HepG2 (cell line): ENCODE measurements at regions not wholly inside any gene's neighbourhood (a gene's known extent, or its start where the extent isn't known, plus 50 kb on each side); places are given as distances from the start of the nearest gene placed in this dataset.

Experiments used
- ATAC-seq: fragments of 200-7000 bp; cut with Tn5 transposase; 3 replicates; pipeline ENCODE4 v1.9.1; 2020; ENCODE audit warnings: mild to moderate bottlenecking, moderate library complexity
- BruUV-seq: library from RNA; stranded (reverse); fragments of 400-500 nt; replicated peaks from 2 replicates; lab custom pipeline; 2021; lab: Mats Ljungman, UMichigan
- CTCF ChIA-PET: fragments of 300-600 bp; formaldehyde crosslinking; extraction: SDS; loops from one replicate; lab custom pipeline; 2021; ENCODE audit warnings: low total read pairs, inconsistent platforms, low intra/inter-chr PET ratio; lab: Yijun Ruan, JAX
- POLR2A ChIA-PET: fragments of 350-600 bp; sonication (Branson Sonifier 250); formaldehyde crosslinking; loops from one replicate; lab custom pipeline; 2020; ENCODE audit warnings: antibody characterized with exemption, inconsistent platforms; lab: Yijun Ruan, JAX
- DNase-seq: peaks from one replicate; pipeline ENCODE4 v3.0.0-alpha.2; 2015; ENCODE audit warnings: low spot score
- FAIRE-seq: peaks from 3 replicates; lab custom pipeline; 2011; peaks lifted over from hg19 to GRCh38; lab: Jason Lieb, UNC
- H2AFZ ChIP-seq: one replicate; pipeline ENCODE4 v1.6.1; 2011; ENCODE audit warnings: low read length, inconsistent platforms
- H3K27ac ChIP-seq: fragments of 300-600 bp; 3 replicates; pipeline ENCODE4 v1.8.0; 2011; ENCODE audit warnings: mixed run types, mild to moderate bottlenecking, mixed read lengths, low read length, inconsistent platforms; ENCODE audit not compliant: insufficient read depth; ENCODE audit errors: extremely low read length
- H3K27me3 ChIP-seq, 2 experiments: fragments of 200-600 bp in 1 of 2; 2 replicates in 1 of 2; 3 replicates in 1 of 2; pipeline versions ENCODE4 v1.6.0 to v1.8.0; 2011; ENCODE audit warnings: low read length in 2 of 2, mild to moderate bottlenecking in 2 of 2, moderate library complexity in 2 of 2, inconsistent platforms in 1 of 2; ENCODE audit not compliant: insufficient read depth in 2 of 2, control insufficient read depth in 1 of 2
- H3K36me3 ChIP-seq, 2 experiments: fragments of 200-600 bp in 1 of 2; replicated peaks in 1 of 2; 2 replicates in 1 of 2; 3 replicates in 1 of 2; pipeline versions ENCODE4 v1.5.1 to v1.8.0; 2011; ENCODE audit warnings: low read length in 2 of 2, inconsistent platforms in 1 of 2; ENCODE audit not compliant: insufficient read depth in 2 of 2, control insufficient read depth in 1 of 2
- H3K4me1 ChIP-seq: 2 replicates; pipeline ENCODE4 v1.5.1; 2012; ENCODE audit warnings: low read length, inconsistent platforms; ENCODE audit not compliant: insufficient read depth
- H3K4me2 ChIP-seq: 2 replicates; pipeline ENCODE4 v1.6.0; 2011; ENCODE audit warnings: low read depth, low read length, inconsistent platforms
- H3K4me3 ChIP-seq, 3 experiments: fragments of 200-600 bp in 1 of 3; sonication (generic), shearing (Covaris generic) in 1 of 3; replicated peaks in 1 of 3; 2 replicates each; pipeline ENCODE4 v1.5.1; 2011 to 2016; ENCODE audit warnings: low read length in 3 of 3, inconsistent platforms in 2 of 3, low read depth in 2 of 3, mild to moderate bottlenecking in 2 of 3, control low read depth in 1 of 3, mixed read lengths in 1 of 3; ENCODE audit not compliant: insufficient read depth in 1 of 3
- H3K79me2 ChIP-seq: one replicate; pipeline ENCODE4 v1.6.1; 2011; ENCODE audit warnings: low read length, inconsistent platforms; ENCODE audit not compliant: insufficient read depth
- H3K9ac ChIP-seq: 2 replicates; pipeline ENCODE4 v1.6.0; 2011; ENCODE audit warnings: mild to moderate bottlenecking, low read depth, low read length, inconsistent platforms; ENCODE audit not compliant: insufficient read depth
- H3K9me3 ChIP-seq: 2 replicates; pipeline ENCODE4 v1.5.1; 2012; ENCODE audit warnings: mild to moderate bottlenecking, low read length
- H4K20me1 ChIP-seq: 2 replicates; pipeline ENCODE4 v1.6.0; 2011; ENCODE audit warnings: inconsistent platforms, mild to moderate bottlenecking, low read length, moderate library complexity; ENCODE audit not compliant: insufficient read depth
- GATA4 ChIP-seq: sonication (generic); IDR thresholded peaks from 2 replicates; pipeline ENCODE4 v1.6.1; 2016; ENCODE audit warnings: antibody characterized with exemption, low read depth, borderline replicate concordance
- JUND ChIP-seq: sonication (generic); formaldehyde crosslinking; IDR thresholded peaks from 2 replicates; pipeline ENCODE4 v1.8.0; 2022; ENCODE audit warnings: mild to moderate bottlenecking, missing genetic modification reagents
- SNAI1 ChIP-seq: sonication (generic); formaldehyde crosslinking; IDR thresholded peaks from 2 replicates; pipeline ENCODE4 v1.5.0; 2020; ENCODE audit warnings: mild to moderate bottlenecking, missing genetic modification reagents, borderline replicate concordance
- ZFP37 ChIP-seq: sonication (generic); formaldehyde crosslinking; IDR thresholded peaks from 2 replicates; pipeline ENCODE4 v1.4.0; 2020; ENCODE audit warnings: missing genetic modification reagents, borderline replicate concordance
- WGBS: methylation state at CpG from one replicate; pipeline ENCODE4 v1.1.6; 2017; ENCODE audit warnings: low lambda C conversion rate; 5-methylcytosine and 5-hydroxymethylcytosine counted together
- in situ Hi-C: cut with HindIII; loops from 2 replicates; pipeline ENCODE4 v1.10.0; 2017; ENCODE audit warnings: low pct_unique_long_range_greater_than_20kb; ENCODE audit not compliant: extremely low pct_ligation_motif_present
- intact Hi-C: fragments of 100-400 bp; cut with micrococcal nuclease; formaldehyde crosslinking; loops from one replicate; pipeline ENCODE4 v1.10.0; 2022; ENCODE audit not compliant: unreplicated experiment
- small RNA-seq, 3 experiments: library from RNA; depleted of rRNA; stranded (forward); fragments of <200 nt; gene quantifications; one replicate each; pipeline ENCODE3, GENCODE V24; 2012; ENCODE audit warnings: low read depth in 2 of 3, low replicate concordance in 1 of 3; ENCODE audit not compliant: insufficient read length in 3 of 3, insufficient read depth in 2 of 3
- TF ChIP-seq, protein P1 (sequence below): sonication (generic); formaldehyde crosslinking; IDR thresholded peaks from 2 replicates; pipeline ENCODE4 v1.5.0; 2020; ENCODE audit warnings: mild to moderate bottlenecking, missing genetic modification reagents
- TF ChIP-seq, protein P2 (sequence below): sonication (generic); formaldehyde crosslinking; IDR thresholded peaks from 2 replicates; pipeline ENCODE4 v1.5.1; 2020; ENCODE audit warnings: missing genetic modification reagents, mild to moderate bottlenecking, borderline replicate concordance
- TF ChIP-seq, protein P3 (sequence below): sonication (generic); formaldehyde crosslinking; IDR thresholded peaks from 2 replicates; pipeline ENCODE4 v1.8.1; 2022; ENCODE audit warnings: low read depth, mild to moderate bottlenecking, missing genetic modification reagents

DNA sequence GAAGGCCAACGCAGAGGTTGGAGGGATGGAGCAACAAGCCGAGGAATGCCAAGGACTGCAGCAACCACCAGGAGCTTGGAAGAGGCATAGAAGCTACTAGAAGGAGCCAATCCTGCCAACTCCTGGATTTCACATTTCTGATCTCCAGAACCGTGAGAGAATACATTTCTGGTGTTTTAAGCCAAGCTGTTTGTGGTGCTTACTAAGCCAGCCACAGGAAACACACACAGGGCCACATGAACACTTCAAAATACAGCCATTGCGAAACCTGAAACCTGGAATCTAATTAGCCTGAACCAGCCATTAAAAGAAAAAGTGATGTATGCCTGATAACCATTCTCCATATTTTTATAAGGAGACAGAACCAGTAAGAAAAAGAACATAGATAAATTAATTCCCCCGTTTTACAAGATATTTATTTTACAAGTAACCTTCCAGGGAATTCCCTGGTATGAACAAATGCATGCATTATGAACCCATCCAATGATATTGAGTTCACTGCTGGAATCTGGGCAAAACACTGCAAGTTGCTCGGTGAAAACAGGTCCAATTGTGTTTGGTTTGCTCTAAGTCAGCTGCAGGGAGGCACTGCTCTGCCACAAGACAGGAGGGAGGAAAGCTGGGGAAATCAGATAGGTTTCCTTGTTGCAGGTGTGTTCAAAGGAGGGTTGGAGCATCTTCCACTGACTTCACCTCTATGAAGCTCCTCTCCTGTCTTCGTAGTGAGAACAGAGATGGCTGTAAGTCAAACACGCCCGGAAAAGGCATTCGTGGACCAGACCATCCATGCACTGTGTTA is 70.2 kb downstream of the ETS2 start:
- Histone ChIP-seq H3K36me3 (no peaks in the 10 kb centered on the region), H4K20me1 (no peaks in the 10 kb centered on the region), H3K4me2 (no peak overlapping the region), H3K9ac (no peak overlapping the region), H3K4me3 (no peak overlapping the region), H2AFZ (no peak overlapping the region), H3K79me2 (no peaks in the 10 kb centered on the region), H3K27me3 (no peaks in the 10 kb centered on the region), H3K9me3 (peaks cover 10% of the 10 kb centered on the region), H3K4me1 (peaks cover 8% of the 10 kb centered on the region), H3K27ac (no peak overlapping the region)
- in situ Hi-C loops (no loop called here), intact Hi-C loops (no loop called here)
- ChIA-PET POLR2A (no interaction called here), CTCF (no interaction called here)
- 51% methylated on average over 10 of the region's 10 CpGs for WGBS
- BruUV-seq, result no TSS peak
- TF ChIP-seq ZFP37 (CRISPR knock-in tag), result no peak
- no peak for TF ChIP-seq JUND (CRISPR knock-in tag)
- TF ChIP-seq, protein P1, sequence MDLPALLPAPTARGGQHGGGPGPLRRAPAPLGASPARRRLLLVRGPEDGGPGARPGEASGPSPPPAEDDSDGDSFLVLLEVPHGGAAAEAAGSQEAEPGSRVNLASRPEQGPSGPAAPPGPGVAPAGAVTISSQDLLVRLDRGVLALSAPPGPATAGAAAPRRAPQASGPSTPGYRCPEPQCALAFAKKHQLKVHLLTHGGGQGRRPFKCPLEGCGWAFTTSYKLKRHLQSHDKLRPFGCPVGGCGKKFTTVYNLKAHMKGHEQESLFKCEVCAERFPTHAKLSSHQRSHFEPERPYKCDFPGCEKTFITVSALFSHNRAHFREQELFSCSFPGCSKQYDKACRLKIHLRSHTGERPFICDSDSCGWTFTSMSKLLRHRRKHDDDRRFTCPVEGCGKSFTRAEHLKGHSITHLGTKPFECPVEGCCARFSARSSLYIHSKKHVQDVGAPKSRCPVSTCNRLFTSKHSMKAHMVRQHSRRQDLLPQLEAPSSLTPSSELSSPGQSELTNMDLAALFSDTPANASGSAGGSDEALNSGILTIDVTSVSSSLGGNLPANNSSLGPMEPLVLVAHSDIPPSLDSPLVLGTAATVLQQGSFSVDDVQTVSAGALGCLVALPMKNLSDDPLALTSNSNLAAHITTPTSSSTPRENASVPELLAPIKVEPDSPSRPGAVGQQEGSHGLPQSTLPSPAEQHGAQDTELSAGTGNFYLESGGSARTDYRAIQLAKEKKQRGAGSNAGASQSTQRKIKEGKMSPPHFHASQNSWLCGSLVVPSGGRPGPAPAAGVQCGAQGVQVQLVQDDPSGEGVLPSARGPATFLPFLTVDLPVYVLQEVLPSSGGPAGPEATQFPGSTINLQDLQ (CRISPR knock-in tag), result no peak
- no peak for TF ChIP-seq GATA4
- TF ChIP-seq, protein P2, sequence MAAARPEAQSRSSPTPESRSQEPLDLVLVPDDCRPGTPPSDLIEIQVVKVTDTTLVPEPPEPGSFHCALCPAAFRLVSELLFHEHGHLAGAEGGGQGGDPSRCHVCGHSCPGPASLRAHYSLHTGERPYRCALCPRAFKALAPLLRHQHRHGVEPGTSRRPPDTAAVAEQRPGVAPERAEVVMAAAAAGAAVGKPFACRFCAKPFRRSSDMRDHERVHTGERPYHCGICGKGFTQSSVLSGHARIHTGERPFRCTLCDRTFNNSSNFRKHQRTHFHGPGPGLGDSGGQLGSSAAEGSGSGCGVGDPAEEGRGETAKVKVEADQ (CRISPR knock-in tag), result no peak
- TF ChIP-seq, protein P3, sequence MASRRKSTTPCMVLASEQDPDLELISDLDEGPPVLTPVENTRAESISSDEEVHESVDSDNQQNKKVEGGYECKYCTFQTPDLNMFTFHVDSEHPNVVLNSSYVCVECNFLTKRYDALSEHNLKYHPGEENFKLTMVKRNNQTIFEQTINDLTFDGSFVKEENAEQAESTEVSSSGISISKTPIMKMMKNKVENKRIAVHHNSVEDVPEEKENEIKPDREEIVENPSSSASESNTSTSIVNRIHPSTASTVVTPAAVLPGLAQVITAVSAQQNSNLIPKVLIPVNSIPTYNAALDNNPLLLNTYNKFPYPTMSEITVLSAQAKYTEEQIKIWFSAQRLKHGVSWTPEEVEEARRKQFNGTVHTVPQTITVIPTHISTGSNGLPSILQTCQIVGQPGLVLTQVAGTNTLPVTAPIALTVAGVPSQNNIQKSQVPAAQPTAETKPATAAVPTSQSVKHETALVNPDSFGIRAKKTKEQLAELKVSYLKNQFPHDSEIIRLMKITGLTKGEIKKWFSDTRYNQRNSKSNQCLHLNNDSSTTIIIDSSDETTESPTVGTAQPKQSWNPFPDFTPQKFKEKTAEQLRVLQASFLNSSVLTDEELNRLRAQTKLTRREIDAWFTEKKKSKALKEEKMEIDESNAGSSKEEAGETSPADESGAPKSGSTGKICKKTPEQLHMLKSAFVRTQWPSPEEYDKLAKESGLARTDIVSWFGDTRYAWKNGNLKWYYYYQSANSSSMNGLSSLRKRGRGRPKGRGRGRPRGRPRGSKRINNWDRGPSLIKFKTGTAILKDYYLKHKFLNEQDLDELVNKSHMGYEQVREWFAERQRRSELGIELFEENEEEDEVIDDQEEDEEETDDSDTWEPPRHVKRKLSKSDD (CRISPR knock-in tag), result no peak
- TF ChIP-seq SNAI1, result no peak
- no peak for FAIRE-seq
- ATAC-seq, result no peak
- no peak for DNase-seq

Small RNA genes lying in the stretch of these regions (small RNA-seq; reads per million reads assigned to genes)
- gene RF00091, result 0 reads per million in 3 experiments
